Loucy (cell line): ENCODE measurements at regions not wholly inside any gene's neighbourhood (a gene's known extent, or its start where the extent isn't known, plus 50 kb on each side); places are given as distances from the start of the nearest gene placed in this dataset.

Experiments used
- H2AFZ ChIP-seq: fragments of 200-600 bp; sonication (generic); 2 replicates; pipeline ENCODE4 v1.6.0; 2016; ENCODE audit warnings: antibody characterized with exemption, mild to moderate bottlenecking, low read length, moderate library complexity
- H3F3A ChIP-seq: fragments of 200-600 bp; 2 replicates; pipeline ENCODE4 v1.6.0; 2016; ENCODE audit warnings: antibody characterized with exemption, low read depth, mild to moderate bottlenecking
- H3K27me3 ChIP-seq: fragments of 200-600 bp; sonication (generic); 2 replicates; pipeline ENCODE4 v1.6.1; 2014; ENCODE audit warnings: low read length, mild to moderate bottlenecking; ENCODE audit not compliant: insufficient read depth, poor library complexity, severe bottlenecking
- H3K36me3 ChIP-seq: fragments of 200-600 bp; sonication (generic); 2 replicates; pipeline ENCODE4 v1.6.1; 2016; ENCODE audit warnings: low read length; ENCODE audit not compliant: insufficient read depth
- H3K4me1 ChIP-seq: fragments of 200-600 bp; sonication (generic); 2 replicates; pipeline ENCODE4 v1.5.1; 2014; ENCODE audit warnings: low read length, mild to moderate bottlenecking; ENCODE audit not compliant: insufficient read depth, poor library complexity, severe bottlenecking
- H3K4me2 ChIP-seq: fragments of 200-600 bp; sonication (generic); 2 replicates; pipeline ENCODE4 v1.6.0; 2014; ENCODE audit warnings: antibody characterized with exemption, low read length, low read depth, mild to moderate bottlenecking; ENCODE audit not compliant: poor library complexity, severe bottlenecking
- H3K4me3 ChIP-seq: fragments of 200-600 bp; sonication (generic); 2 replicates; pipeline ENCODE4 v1.5.1; 2014; ENCODE audit warnings: low read length, mild to moderate bottlenecking, mixed read lengths; ENCODE audit not compliant: poor library complexity, severe bottlenecking
- H3K79me2 ChIP-seq: fragments of 200-600 bp; sonication (generic); 2 replicates; pipeline ENCODE4 v1.6.1; 2014; ENCODE audit warnings: low read length; ENCODE audit not compliant: insufficient read depth
- H3K9ac ChIP-seq: fragments of 200-600 bp; sonication (generic); 2 replicates; pipeline ENCODE4 v1.6.0; 2014; ENCODE audit warnings: mild to moderate bottlenecking, low read depth, low read length, moderate library complexity; ENCODE audit not compliant: poor library complexity, severe bottlenecking
- H3K9me2 ChIP-seq: fragments of 200-600 bp; sonication (generic); replicated peaks from 2 replicates; pipeline ENCODE4 v1.6.1; 2016; ENCODE audit warnings: low read depth, low read length, mixed read lengths
- H3K9me3 ChIP-seq: fragments of 200-600 bp; sonication (generic); 2 replicates; pipeline ENCODE4 v1.6.1; 2014; ENCODE audit warnings: mild to moderate bottlenecking, antibody characterized with exemption, low read length, low read depth; ENCODE audit not compliant: insufficient read depth
- H4K20me1 ChIP-seq: fragments of 200-600 bp; sonication (generic); 2 replicates; pipeline ENCODE4 v1.6.0; 2014; ENCODE audit warnings: antibody characterized with exemption, low read length, mild to moderate bottlenecking; ENCODE audit not compliant: insufficient read depth, poor library complexity, severe bottlenecking
- CTCF ChIP-seq: fragments of 200-600 bp; sonication (generic); conservative IDR thresholded peaks from 2 replicates; pipeline ENCODE4 v1.5.1; 2014; ENCODE audit warnings: mild to moderate bottlenecking, antibody characterized with exemption, low read length
- EZH2phosphoT487 ChIP-seq: fragments of 200-600 bp; IDR thresholded peaks from 2 replicates; pipeline ENCODE4 v1.6.1; 2018; ENCODE audit warnings: antibody characterized with exemption, mild to moderate bottlenecking, moderate library complexity, borderline replicate concordance

- H2AFZ ChIP-seq: no peak overlapping the region
- H3K9ac ChIP-seq: no peak overlapping the region
- no peaks in the 10 kb centered on the region for H3K27me3 ChIP-seq
Observed at GRCh38 chr5:161149078-161149477, 297.1 kb upstream of the ATP10B start.

GRCh38 chr5:161138751-161139455, 286.9 kb upstream of the ATP10B start:
- no peaks in the 10 kb centered on the region for H3K36me3 ChIP-seq
- H3K4me3 ChIP-seq: no peak overlapping the region
- TF ChIP-seq CTCF (no peak), EZH2phosphoT487 (no peak)
- no peaks in the 10 kb centered on the region for H3K4me1 ChIP-seq
- no peak overlapping the region for H2AFZ ChIP-seq
- H3K9me3 ChIP-seq: no peaks in the 10 kb centered on the region
- no peaks in the 10 kb centered on the region for H3K79me2 ChIP-seq
- no peaks in the 10 kb centered on the region for H3F3A ChIP-seq
- H3K9ac ChIP-seq: no peak overlapping the region
- H4K20me1 ChIP-seq: no peaks in the 10 kb centered on the region
- H3K27me3 ChIP-seq: no peaks in the 10 kb centered on the region
- no peak overlapping the region for H3K4me2 ChIP-seq
- no peaks in the 10 kb centered on the region for H3K9me2 ChIP-seq

More at GRCh38 chr5:161149078-161149477, 297.1 kb upstream of the ATP10B start:
- H3F3A ChIP-seq: no peaks in the 10 kb centered on the region
- no peak overlapping the region for H3K4me2 ChIP-seq
- no peaks in the 10 kb centered on the region for H4K20me1 ChIP-seq
- H3K79me2 ChIP-seq: no peaks in the 10 kb centered on the region
- no peaks in the 10 kb centered on the region for H3K9me2 ChIP-seq
- no peaks in the 10 kb centered on the region for H3K36me3 ChIP-seq
- TF ChIP-seq CTCF (no peak), EZH2phosphoT487 (no peak)
- no peaks in the 10 kb centered on the region for H3K4me1 ChIP-seq
- no peaks in the 10 kb centered on the region for H3K9me3 ChIP-seq
- no peak overlapping the region for H3K4me3 ChIP-seq

- H3F3A ChIP-seq: no peaks in the 10 kb centered on the region
- no peaks in the 10 kb centered on the region for H4K20me1 ChIP-seq
- H3K4me3 ChIP-seq: no peak overlapping the region
- H3K9me3 ChIP-seq: no peaks in the 10 kb centered on the region
- no peaks in the 10 kb centered on the region for H3K79me2 ChIP-seq
- H2AFZ ChIP-seq: no peak overlapping the region
- H3K9me2 ChIP-seq: no peaks in the 10 kb centered on the region
- H3K4me2 ChIP-seq: no peak overlapping the region
- H3K27me3 ChIP-seq: no peaks in the 10 kb centered on the region
- no peak for TF ChIP-seq CTCF
- no peak for TF ChIP-seq EZH2phosphoT487
- H3K9ac ChIP-seq: no peak overlapping the region
- no peaks in the 10 kb centered on the region for H3K4me1 ChIP-seq
- H3K36me3 ChIP-seq: no peaks in the 10 kb centered on the region
Observed at GRCh38 chr5:161134956-161135355, 282.9 kb upstream of the ATP10B start.
